ENCODE measurements at regions not wholly inside any gene's neighbourhood (a gene's known extent, or its start where the extent isn't known, plus 50 kb on each side); places are given as distances from the start of the nearest gene placed in this dataset.

DNA sequence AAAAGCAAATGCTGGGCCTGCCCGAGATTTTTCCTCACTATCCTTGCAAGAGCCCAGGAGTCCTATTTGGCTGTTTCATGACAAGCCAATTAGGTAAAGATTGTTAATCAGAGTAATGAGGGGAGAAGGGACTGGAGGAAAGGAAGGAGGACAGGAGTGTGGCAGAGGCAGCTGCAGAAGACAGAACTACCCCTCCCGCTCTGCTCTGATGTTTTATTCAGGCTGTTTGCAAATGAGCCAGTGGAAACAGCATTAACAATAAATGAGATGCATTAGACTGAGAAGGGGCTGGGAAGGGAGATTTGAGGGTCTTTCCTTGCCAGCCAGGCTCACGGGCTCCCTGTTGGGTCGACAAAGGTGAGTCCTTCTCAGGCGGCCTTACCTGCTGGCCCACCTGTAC is 421.0 kb upstream of the CCDC196 start:
- Histone ChIP-seq H4K91ac (ENCODE audit: insufficient read depth, low read depth, low read length) (no peak overlapping the region), H4K8ac (ENCODE audit: low read depth in 2 of 2, low read length in 2 of 2) (no peak overlapping the region), H3K4me2 (ENCODE audit: low read depth, low read length) (no peak overlapping the region), H2BK15ac (ENCODE audit: low read depth, low read length) (no peak overlapping the region), H4K5ac (ENCODE audit: low read depth, low read length) (no peak overlapping the region), H3K27me3 (ENCODE audit: control insufficient read depth, insufficient read depth, low read length) (no peaks in the 10 kb centered on the region), H3K18ac (ENCODE audit: low read depth, low read length) (no peak overlapping the region), H3K4ac (ENCODE audit: low read depth, low read length) (no peak overlapping the region), H2BK20ac (ENCODE audit: low read depth, low read length) (no peak overlapping the region), H2BK120ac (ENCODE audit: low read depth, low read length) (no peak overlapping the region), H2AK9ac (replicated peaks; ENCODE audit: low read depth, low read length, poor library complexity) (no peak overlapping the region), H3K4me1 (ENCODE audit: control insufficient read depth, insufficient read depth, low read length) (no peaks in the 10 kb centered on the region), H3K27ac (ENCODE audit: insufficient read depth, low read length) (no peak overlapping the region), H3K9ac (ENCODE audit: low read depth, low read length) (no peak overlapping the region), H3K79me1 (ENCODE audit: low read depth in 1 of 2, low read length in 2 of 2) (no peaks in the 10 kb centered on the region), H3K9me1 (ENCODE audit: insufficient read depth, low read length) (no peaks in the 10 kb centered on the region), H3K56ac (ENCODE audit: extremely low read depth, insufficient read depth, low read length) (no peak overlapping the region), H3K14ac (replicated peaks; ENCODE audit: low read depth, low read length) (no peak overlapping the region), H2AFZ (replicated peaks; ENCODE audit: low read length, poor library complexity) (no peak overlapping the region), H3K23ac (ENCODE audit: low read depth, low read length) (no peak overlapping the region), H2AK5ac (ENCODE audit: low read depth, low read length) (no peak overlapping the region), H3K36me3 (ENCODE audit: control insufficient read depth, insufficient read depth, low read length) (no peaks in the 10 kb centered on the region), H2BK5ac (ENCODE audit: low read depth, low read length, poor library complexity, severe bottlenecking) (no peak overlapping the region), H3K4me3 (ENCODE audit: insufficient read depth, low read depth, low read length) (no peak overlapping the region), H4K20me1 (ENCODE audit: insufficient read depth, low read length) (no peaks in the 10 kb centered on the region), H3K9me3 (ENCODE audit: control insufficient read depth, insufficient read depth, low read length) (0 out of 2 replicates have a peak, but pooled peaks cover 5% of the 10 kb centered on the region)
- DNase-seq: no peak
- dilution Hi-C loops (cut with HindIII; ENCODE audit: low sequenced_read_pairs, unreplicated experiment): no loop called here
- TF ChIP-seq MAZ (IDR thresholded peaks at IDR 0.05; ENCODE audit: borderline replicate concordance, low read depth, low read length) (no peak), SMC3 (IDR thresholded peaks at IDR 0.05; ENCODE audit: low read depth, low read length) (no peak), MAFK (IDR thresholded peaks at IDR 0.05; ENCODE audit: low read depth, low read length) (no peak), USF2 (IDR thresholded peaks at IDR 0.05; ENCODE audit: low read depth, low read length) (no peak), POLR2A (IDR thresholded peaks at IDR 0.05; ENCODE audit: low read depth, low read length) (no peak), BHLHE40 (IDR thresholded peaks at IDR 0.05; ENCODE audit: low read depth, low read length) (no peak), FOS (IDR thresholded peaks at IDR 0.05; ENCODE audit: low read depth, low read length) (no peak), RCOR1 (IDR thresholded peaks at IDR 0.05; ENCODE audit: insufficient replicate concordance, low read length) (no peak), ELK1 (IDR thresholded peaks at IDR 0.05; ENCODE audit: borderline replicate concordance, low read depth, low read length) (no peak), MXI1 (IDR thresholded peaks at IDR 0.05; ENCODE audit: borderline replicate concordance, low read depth, low read length) (no peak)
- TF ChIP-seq, protein P1, sequence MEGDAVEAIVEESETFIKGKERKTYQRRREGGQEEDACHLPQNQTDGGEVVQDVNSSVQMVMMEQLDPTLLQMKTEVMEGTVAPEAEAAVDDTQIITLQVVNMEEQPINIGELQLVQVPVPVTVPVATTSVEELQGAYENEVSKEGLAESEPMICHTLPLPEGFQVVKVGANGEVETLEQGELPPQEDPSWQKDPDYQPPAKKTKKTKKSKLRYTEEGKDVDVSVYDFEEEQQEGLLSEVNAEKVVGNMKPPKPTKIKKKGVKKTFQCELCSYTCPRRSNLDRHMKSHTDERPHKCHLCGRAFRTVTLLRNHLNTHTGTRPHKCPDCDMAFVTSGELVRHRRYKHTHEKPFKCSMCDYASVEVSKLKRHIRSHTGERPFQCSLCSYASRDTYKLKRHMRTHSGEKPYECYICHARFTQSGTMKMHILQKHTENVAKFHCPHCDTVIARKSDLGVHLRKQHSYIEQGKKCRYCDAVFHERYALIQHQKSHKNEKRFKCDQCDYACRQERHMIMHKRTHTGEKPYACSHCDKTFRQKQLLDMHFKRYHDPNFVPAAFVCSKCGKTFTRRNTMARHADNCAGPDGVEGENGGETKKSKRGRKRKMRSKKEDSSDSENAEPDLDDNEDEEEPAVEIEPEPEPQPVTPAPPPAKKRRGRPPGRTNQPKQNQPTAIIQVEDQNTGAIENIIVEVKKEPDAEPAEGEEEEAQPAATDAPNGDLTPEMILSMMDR (conservative IDR thresholded peaks at IDR 0.05; ENCODE audit: low read depth, low read length): no peak
- ChIA-PET POLR2A (ENCODE audit: unreplicated experiment) (no interaction called here), CTCF (no interaction called here)
- in situ Hi-C loops (cut with MboI; ENCODE audit: low sequenced_read_pairs): loop anchor here (25.0 kb wide), 1 partner anchor 903 kb away; no protein-coding TSS in a partner anchor
- 50% methylated on average over 2 of the region's 5 CpGs; no CpG with 5 or more reads in 1 of the 2 experiments for WGBS, 2 experiments (ENCODE audit: extremely low coverage in 2 of 2, insufficient read length in 1 of 2)
- BruUV-seq (replicated peaks): no TSS peak
- no peak for ATAC-seq (ENCODE audit: low read depth)
- intact Hi-C loops (cut with micrococcal nuclease): no loop called here
